Astrocyte (in vitro differentiated cells and primary cell): ENCODE measurements at regions not wholly inside any gene's neighbourhood (a gene's known extent, or its start where the extent isn't known, plus 50 kb on each side); places are given as distances from the start of the nearest gene placed in this dataset.

Experiments used
- EZH2 ChIP-seq: IDR thresholded peaks from 2 replicates; pipeline ENCODE4 v1.6.1; 2012; ENCODE audit warnings: mild to moderate bottlenecking, low read length, inconsistent platforms; ENCODE audit not compliant: insufficient read depth
- TF ChIP-seq, protein P1 (sequence below): IDR thresholded peaks from 2 replicates; pipeline ENCODE4 v1.5.1; 2011; ENCODE audit warnings: low read depth, mild to moderate bottlenecking, inconsistent platforms, low read length, moderate library complexity; ENCODE audit not compliant: insufficient read depth

GRCh38 chr2:7943446-7943845 is 738.4 kb upstream of the ID2 start:
- TF ChIP-seq, protein P1, sequence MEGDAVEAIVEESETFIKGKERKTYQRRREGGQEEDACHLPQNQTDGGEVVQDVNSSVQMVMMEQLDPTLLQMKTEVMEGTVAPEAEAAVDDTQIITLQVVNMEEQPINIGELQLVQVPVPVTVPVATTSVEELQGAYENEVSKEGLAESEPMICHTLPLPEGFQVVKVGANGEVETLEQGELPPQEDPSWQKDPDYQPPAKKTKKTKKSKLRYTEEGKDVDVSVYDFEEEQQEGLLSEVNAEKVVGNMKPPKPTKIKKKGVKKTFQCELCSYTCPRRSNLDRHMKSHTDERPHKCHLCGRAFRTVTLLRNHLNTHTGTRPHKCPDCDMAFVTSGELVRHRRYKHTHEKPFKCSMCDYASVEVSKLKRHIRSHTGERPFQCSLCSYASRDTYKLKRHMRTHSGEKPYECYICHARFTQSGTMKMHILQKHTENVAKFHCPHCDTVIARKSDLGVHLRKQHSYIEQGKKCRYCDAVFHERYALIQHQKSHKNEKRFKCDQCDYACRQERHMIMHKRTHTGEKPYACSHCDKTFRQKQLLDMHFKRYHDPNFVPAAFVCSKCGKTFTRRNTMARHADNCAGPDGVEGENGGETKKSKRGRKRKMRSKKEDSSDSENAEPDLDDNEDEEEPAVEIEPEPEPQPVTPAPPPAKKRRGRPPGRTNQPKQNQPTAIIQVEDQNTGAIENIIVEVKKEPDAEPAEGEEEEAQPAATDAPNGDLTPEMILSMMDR, result no peak
- no peak for TF ChIP-seq EZH2
